NCI-H128 (cell line): ENCODE measurements at regions not wholly inside any gene's neighbourhood (a gene's known extent, or its start where the extent isn't known, plus 50 kb on each side); places are given as distances from the start of the nearest gene placed in this dataset.
"Not testable (repeated sequence)": the region's sequence is repeated elsewhere in the genome, so short reads cannot be mapped to it uniquely, and the experiment has no call there.

Experiments
- DNase-seq: peaks from one replicate; lab custom pipeline; 2025; ENCODE audit not compliant: unreplicated experiment; lab: John Stamatoyannopoulos, UW

DNA sequence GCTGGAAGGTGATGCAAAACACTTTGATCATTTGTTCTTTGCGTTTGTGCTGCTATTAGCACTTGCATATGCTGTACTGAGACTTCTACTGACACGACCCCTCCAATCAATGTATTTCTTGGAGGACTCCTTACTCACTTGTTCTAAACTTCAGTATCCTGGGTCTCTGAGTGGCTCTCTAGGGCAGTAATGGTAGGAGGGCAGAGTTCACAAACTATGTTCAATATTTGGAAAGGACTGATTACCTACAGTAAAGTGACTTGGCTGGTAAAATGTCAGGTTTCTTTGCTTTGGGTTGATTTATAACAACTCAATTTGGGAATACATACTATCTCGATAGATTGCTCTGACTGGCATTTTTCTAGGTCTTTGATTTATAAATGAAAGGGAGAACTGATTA is 93.7 kb downstream of the TRIM43 start:
- DNase-seq: no peak

DNA sequence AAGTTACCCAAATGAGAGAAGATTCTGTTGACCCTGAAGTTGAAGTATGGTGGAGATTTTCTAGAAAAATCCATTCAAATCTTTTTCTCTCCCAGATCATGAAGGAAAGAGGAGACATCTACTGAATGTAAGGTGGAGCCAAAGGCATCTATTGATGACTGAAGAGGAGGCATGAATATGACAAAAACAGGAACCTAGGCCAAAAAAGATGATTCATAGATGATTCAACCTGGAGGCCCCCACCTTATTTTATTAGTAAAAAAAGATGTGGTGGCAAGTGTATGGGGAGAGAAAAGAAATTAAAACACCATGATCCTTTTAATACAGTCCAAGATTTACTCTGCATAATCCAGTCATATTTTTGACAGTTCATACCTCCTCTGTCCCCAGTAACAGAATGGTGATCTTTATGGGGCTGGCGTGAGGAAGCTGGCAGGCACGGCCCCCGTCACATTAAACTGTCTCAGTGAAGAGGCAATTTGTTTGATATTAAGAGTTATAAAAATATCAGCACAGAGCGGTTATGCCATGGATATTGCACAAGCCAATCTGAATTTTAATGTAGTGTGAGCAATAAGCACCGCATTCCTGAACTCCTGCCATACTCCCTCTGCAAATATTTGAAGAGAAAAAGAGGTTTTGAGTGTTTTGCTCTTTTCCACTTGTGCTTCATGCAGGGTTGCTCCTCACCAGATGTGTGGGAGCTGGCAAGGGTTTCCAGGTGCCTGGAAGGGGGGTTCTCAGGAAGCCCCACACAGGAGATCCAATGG is 94.4 kb downstream of the TRIM43 start:
- DNase-seq: not testable (repeated sequence)

DNA sequence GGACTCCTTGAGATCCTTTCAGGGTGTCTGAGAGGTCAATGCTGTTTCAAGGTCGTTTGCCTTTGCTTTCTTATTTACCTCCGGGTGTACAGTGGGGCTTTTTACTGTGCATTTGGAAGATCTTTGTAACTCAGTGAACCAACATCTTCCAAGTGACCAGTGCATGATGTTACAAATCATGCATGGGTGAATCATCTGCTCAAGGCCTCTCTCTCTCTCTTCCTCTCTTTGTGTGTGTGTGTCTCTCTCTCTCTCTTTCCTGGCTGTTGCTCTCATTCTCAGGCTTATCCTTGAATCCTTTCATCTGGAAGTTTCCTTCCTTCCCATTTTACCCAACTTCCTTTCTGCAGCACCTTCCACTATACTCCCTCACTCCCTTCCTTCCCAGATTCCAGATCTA is 96.1 kb downstream of the TRIM43 start:
- DNase-seq: not testable (repeated sequence)

DNA sequence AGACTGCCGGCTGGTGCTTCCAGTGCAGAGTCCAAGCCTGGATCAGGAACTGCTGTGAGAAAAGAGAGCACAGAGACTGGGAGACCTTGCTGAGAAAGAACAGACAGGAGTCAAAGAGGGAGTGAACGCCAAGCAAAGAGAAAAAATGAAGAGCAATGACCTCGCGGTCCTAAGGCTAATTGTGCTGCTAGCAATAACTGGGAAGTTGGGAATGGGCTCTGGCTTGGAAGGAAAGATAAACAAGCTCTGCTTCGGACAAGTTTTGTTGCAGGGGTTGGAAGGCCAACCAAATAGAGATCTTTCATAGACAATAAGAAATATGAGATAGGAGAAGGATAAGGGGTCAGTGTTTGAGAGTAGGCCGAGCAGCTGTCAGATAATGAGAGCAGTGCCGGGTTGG is 99.4 kb downstream of the TRIM43 start:
- DNase-seq: not testable (repeated sequence)

DNA sequence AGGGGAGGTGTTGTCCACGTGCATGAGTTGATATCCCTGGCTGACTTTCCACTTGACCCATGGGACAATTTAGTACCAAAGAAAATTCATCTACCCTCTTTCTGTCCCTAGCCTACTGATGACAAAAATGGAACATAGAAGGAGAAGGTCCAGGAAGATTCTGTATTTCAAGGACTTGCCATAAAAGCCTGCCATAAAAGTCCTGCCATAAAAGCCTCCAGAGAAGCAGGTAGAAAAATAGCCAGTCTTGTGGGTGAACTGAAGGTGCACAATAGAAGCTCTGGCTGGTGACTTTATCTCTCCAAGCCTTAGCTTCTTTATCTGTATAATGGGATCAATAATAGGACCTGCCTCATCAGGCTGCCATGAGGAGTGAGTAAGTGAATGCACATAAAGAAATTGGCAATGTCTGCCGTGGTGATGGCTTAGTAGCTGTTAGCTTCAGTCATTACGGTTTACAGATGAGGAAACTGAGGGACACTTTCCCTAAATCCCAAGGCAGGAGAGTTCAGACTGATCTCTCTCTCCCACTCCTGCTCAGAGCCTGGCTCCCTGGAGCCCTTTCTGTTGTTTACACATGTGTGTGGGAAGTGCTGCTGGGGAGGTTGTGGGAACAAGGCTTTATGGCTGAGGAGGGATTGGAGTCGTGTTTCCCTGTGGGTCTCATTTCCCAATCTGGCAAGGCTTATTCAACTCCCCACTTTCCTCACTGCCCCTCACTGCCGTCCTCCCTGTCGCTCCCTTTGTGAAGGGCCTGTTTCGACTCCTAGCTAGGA is 101.5 kb downstream of the TRIM43 start:
- DNase-seq: not testable (repeated sequence)

DNA sequence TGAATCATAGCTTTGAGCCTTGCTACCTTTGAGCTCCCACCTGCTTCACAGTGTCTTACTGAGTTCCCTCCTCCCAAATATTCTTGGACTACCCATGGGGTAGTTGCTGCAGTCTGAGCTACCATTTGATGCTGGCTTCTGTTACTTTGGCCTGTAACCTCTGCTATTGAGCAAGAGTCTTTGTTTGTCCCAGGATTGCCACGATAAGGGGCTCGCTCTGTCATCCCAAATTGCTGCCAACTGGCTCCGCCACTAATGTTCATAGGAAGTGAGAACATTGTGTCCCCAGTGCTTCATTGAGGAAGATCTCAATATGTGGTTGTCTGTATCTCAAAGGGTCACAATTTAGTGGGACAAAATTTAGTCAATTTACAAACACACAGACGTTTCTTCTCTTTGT is 103.8 kb downstream of the TRIM43 start:
- no peak for DNase-seq

DNA sequence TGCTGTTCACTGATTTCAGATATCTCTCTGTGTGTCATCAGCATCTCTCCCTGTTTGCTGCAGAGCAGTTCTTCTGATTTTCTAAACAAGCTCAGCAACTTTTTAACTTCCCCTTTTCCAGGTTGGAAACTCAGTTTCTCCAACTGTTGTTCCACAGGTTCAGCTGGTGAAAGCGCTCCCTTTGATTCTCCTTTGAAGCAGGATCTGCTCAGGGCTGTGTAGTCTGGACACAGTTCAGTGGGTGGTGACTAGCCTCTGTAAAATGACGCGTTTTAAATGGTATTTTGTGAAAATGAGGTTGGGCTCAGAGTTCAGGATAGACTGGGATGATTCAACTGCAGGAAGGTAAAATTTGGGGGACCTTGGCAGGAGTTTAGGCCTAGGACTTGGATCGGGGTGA is 106.3 kb downstream of the TRIM43 start:
- DNase-seq: no peak

DNA sequence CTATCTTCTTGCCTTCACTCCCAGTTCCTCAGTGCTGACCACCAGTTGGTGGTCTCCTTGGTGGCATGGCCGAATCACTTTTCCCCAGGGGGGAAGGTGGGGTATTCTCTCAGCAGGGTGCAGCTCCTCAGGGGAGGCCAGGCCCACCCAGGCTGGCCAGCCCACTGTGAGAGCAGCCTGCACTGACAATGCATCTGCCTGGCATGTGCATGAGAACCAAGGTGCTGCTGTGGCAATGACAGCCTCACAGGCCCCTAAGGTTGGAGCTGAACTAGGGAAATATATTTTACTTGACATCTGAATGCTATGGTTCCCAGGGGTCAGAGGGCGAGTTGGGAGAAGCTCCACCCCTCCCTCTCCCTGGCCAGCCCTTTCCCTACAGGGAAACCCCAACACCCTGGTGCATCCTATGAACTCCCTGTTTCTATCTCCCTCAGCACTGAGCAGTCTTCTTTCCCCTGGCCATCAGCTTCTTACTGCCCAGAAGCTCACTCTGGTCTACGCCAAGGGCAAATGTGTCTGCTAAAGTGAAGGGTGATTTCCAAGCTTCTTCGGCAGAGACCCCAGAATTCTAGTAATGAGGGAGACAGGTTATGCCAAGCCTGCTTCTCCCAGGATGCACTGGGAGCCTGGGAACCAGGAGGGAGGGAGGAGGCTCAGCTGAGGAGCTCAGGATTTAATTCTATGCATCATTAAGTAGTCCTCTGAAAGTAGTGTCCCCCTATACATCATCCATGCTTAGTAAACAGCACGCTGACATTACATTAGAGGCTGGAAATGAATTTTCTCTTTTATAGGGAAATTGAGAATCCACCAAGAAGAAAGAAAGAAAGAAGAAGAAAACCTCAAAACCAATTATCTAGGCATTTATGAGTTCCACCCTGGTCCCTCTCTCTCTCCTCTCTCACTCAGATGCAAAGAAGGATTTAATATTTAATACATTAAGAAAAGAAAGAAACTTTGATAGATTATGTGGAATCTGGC is 107.7 kb downstream of the TRIM43 start:
- not testable (repeated sequence) for DNase-seq

DNA sequence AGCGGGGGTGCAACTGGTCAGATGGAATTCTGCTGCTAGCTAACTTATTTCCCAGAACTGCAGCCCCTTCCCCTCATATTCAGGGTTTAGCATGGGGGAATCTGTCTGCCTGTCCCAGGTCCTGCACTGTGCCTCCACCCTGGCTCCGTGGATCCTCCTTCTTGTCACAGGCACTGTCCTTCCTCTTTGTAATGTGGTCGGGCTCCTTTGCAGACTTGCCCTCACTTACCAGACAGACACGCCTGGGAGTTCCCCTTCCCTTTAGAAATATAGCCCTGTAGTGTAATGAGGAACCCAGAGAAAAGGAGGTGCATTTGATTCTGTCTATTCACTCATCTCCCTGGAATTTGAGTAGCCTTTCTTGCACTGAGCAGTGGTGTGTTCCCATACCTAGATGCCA is 108.7 kb downstream of the TRIM43 start:
- DNase-seq: no peak

DNA sequence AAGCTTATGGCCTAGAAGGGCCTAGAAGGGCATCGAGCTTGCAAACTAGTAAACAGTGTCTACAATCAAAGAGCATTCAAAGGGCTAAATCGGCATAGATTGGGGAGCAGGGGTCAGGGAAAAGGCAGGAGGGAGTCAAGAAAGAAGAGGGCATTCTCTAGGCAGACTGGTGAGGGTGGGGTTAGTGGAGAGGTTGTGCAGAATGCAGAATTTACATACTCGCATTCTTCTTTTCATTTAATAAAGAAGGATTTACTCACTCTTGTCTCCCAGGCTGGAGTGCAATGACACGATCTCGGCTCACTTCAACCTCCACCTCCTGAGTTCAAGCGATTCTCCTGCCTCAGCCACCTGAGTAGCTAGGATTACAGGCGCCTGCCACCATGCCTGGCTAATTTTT is 110.7 kb downstream of the TRIM43 start:
- DNase-seq: no peak

DNA sequence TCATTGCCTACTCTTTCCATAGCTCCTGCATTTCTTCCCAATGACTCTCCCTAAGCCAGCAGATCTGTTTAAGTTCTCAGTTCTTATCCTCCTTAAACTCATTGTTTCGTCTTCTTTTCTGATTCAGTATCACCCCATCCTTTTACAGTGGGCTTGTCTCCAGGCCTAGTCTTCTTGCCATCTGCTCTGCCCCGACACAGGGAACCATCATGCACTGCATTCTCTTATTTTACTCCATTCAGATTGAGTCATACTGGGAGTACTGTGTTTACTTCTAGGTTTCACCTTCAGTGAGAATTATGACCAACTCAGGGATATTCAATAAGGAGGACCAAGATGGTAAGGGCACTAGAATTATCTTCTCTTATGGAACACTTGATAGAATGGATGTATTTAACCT is 115.4 kb downstream of the TRIM43 start:
- not testable (repeated sequence) for DNase-seq

DNA sequence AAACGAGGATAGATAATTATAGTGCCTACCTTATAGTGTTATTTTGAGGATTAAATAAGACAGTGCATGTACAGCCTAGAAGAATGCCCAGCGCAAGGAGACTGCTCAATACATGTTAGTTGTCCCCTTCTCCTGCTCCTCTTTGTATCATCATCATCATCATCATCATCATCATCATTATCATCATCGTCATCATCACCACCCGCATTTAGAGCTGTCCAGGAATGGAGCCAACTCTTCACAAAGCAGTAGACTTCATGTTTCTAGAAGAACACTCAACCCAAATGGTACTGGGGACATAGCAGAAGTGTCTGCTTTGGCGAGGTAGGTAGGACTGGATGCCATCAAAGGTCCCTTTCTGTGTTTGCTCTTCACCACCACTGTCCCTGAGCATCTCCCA is 116.0 kb downstream of the TRIM43 start:
- no peak for DNase-seq

DNA sequence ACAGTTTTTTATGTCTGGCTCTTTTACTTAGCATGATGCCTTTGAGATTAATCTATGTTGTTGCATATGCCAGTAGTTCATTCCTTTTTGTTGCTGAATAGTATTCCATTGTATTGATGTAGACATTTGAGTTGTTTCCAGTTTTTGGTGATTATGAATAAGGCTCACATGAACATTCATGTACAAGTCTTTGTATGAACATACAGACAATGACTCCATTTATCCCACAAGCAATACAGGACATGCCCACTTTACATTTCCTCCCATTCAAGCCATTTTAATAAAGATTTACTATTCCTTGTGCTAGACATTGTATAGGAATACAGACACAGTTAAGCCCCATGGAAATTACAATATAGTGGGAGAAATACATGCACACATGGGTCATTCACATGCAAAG is 118.0 kb downstream of the TRIM43 start:
- DNase-seq: no peak

DNA sequence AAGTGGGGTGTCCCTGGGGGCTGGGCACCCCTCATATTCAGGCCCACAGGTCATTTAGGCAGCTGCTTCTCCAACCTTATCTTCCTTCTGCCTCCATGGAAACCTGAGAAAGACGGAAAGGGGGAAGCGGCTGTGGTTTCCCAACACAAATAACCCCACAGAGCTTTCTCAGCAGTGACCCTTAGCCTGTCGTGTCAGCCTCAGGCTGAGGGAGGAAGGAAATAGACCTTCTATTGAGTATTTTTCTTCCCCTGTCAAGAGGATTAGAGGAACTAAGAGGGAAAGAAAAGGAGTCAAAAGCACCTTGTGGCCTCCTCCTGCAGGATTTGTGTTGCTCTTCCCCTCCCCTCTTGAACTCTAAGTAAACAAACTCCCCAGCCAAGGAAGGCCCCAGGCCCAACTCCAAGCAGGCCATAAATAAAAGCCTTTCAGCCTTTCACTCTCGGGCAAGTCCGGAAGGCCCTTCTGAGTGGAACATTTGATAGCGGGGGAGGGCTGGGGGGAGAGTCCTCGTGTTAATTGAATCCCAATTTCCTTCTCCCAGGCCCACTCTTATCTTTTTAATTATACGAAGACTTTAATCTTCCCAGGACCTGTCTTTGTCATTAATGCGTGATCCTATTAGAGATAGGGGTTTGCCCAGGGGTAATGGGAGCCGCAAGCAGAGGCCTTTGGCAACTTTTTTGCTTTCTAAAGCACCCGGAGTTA is 121.8 kb downstream of the TRIM43 start:
- DNase-seq: not testable (repeated sequence)

DNA sequence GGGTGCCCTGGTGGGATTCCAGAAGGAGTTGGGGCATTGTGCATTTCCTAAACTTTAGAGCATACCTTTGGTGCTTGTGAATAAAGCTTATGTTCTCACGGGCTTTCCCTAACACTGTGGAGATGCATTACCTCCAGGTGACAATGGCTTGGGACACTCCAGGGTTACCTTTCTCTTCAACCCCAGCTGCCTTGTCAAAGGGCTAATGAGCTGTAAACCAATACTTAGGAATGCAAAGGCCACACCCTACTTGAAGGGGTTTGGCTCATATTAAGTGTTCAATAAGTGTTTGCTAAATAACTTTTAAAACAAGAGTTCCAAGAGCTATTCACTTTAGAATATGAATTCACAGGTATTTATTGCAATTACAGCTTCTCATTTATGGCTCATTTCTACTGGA is 122.6 kb downstream of the TRIM43 start:
- DNase-seq: not testable (repeated sequence)

DNA sequence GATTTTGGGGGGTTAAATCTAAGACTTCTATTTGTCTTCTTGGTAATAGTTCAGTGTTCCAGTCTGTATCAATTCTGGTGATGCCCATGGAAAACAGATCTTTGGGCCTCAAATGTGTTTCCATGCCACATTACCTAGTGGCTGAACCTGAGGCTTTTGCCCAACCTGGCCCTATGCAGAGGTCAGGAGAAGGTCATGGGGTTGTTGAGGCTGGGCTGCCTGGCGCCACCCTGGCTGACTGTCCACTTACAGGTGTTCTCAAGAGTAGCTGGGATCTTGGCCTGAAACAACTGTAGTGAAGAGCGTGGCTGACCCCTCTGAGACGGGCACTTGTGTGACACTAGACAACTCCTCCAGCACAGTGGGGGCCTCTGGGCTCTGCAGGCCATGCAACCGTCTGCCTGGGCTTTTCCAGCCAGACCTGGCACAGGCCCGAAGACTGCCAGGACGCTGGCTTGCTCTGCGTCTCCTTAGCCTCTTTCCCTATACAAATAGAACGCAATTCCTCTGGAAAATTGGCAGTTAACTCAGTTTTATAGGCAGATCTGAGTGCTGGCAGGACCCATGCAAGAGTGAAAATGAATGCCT is 127.8 kb downstream of the TRIM43 start:
- no peak for DNase-seq

DNA sequence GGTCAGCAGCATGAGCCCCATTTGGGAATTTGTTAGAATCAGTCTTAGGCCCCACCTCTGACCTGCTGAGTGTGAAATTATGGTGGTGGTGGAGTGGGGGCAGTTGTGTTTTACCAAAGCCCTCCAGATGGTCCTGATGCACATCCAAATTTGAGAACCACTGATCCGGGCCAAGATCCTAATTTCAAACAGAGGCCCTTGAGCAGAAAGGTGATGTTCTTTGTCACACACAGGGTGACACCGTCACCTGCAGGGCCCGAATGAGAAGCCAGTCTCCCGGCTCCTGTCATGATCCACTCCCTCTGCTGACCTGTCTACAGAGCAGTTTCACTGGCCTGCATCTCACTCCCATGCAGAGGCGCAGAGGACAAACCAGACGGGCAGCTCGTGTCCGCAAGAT is 129.9 kb downstream of the TRIM43 start:
- DNase-seq: no peak

DNA sequence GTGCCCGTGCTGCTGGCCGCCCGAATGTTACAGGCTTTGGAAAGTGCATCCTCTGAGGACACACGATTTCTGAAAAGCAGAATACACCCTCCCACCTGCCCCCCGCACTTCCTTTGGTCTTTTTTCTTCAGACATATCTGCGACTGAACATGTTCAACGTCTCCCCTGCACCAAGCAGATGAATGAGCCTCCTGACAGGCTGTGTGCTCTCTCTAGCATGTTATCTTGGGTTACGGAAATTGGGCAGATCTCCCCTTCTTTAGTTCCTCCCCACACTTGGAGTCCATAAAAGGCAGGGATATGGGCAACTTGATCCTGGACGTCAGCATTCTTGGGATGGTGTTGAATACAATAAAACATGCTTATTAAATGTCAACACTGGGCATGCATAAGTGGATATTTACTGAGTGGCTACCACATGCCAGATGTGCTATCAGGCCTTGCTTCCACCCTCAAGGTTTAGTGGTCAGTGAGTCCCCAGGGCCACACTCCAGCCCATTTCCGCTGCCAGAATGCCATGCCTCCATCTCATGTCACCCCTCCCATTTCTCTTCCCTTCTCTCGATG is 130.4 kb downstream of the TRIM43 start:
- no peak for DNase-seq

DNA sequence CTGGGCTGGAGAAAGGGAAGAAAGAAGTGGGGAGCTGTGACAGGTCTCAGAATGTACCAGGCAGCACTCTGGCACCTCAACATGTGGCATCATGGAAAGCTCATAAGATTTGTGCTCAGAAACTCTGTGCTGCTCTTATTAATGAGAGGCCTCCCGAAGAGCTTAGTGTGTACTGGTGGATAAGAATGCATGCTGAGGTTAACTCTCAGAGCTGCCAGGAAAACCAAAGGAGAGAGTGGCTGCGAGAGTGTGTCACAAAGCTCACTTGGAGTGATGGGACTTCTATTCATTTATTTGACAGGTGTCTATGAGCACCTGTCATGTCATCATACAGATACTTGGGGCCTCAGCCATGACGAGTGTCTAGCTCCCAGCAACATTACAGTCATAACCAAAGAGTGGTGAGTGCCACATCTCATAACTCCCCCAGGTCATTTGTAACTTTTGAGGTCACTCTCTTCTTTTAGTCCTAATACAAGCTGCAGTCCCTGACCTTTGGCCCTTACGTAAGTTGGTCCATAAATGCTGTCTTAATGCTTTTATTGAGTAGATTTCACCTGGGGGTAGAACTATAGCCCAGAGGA is 131.9 kb downstream of the TRIM43 start:
- not testable (repeated sequence) for DNase-seq

DNA sequence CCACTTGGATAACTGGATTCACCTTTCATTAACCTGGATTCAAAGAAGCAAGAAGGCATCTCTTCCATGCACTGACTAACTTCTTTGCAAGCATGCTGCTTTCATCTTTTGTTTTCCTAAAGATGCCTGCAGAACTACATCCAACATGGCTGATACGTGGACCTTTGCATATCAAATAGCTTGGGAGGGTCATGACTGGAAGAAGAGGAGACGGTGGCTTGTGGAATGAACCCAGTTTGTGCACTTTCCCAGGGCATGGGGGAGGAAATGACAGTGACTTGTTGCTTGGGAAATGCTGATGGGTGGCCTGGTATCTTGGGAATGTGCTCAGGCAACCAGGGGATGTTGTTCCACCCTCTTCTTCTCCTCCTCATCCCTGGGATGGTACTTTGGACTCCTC is 133.4 kb downstream of the TRIM43 start:
- DNase-seq: not testable (repeated sequence)
